DLD1 (cell line): ENCODE measurements at regions not wholly inside any gene's neighbourhood (a gene's known extent, or its start where the extent isn't known, plus 50 kb on each side); places are given as distances from the start of the nearest gene placed in this dataset.
"Not testable (repeated sequence)": the region's sequence is repeated elsewhere in the genome, so short reads cannot be mapped to it uniquely, and the experiment has no call there.

Source experiments
- in situ Hi-C: cut with HindIII; loops from 2 replicates; pipeline ENCODE4 v1.10.0; 2017; ENCODE audit warnings: low sequenced_read_pairs

DNA sequence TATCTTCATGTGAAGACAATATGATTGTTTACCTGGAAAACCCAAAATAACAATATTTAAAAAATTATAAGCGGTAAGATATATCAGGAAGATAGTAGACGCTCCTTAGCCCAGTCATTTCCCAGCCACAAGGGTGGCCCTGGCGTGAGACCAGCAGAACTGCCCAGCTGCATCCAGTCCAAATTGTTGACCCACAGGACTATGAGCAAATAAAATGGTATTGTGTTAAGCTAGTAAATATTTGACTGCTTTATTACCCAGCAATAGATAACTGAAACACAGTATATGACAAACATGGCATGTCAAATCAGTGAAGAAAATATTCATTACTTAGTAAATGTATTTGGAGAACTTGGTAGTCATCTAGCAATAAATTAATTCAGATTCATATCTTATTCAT is 294.3 kb upstream of the SPAG17 start:
- in situ Hi-C loops = no loop called here

DNA sequence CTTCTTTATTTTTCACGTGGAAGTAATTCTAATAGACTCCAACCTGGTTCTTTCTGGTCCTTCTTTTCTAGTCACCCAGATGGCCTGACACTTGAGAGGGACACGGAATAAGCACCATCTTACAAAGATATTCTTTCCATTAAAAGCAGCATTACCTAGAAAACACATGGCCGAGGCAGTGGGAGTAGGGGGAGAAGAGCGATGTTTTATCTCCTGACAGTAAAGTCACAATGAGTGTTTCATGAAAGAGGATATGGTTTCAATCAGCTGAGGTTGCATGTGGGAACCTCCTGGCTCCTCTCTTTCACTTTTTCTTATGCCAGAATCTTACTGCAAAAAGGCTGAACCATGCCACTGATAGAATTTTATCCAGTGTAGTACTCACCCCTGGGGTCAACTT is 288.8 kb upstream of the SPAG17 start:
- in situ Hi-C loops = no loop called here

DNA sequence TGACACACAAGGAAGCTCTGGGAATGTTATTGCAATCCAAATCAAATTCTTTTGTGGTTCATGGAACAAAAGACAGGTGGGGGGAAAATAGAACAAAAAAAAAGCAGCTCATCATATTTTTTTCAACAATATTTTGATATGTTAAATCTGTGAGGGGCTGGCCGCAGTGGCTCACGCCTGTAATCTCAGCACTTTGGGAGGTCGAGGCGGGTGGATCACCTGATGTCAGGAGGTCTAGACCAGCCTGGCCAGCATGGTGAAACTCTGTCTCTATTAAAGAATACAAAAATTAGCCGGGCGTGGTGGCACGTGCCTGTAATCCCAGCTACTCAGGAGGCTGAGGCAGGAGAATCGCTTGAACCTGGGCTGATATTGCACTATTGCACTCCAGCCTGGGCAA is 279.4 kb upstream of the SPAG17 start:
- in situ Hi-C loops = not testable (repeated sequence)

DNA sequence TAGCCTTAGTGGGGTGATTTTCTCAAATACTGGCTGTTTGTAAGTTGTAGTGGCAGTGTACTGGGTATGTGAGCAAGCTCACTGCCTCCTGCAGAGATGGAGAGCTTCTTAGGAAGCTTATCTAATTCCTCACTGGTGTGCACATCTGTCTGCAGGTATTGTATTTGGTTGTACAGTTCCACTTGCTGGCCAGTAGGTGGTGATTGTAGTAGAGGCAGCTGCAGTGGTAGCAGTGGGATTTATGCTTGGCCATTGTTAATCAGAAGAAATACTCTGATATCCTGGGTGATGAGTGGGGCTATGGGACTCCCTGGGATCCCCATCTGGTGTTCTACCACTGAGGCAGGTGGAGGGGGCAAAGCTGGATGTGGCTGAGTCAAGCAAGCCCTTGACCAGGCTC is 276.1 kb upstream of the SPAG17 start:
- in situ Hi-C loops = no loop called here

DNA sequence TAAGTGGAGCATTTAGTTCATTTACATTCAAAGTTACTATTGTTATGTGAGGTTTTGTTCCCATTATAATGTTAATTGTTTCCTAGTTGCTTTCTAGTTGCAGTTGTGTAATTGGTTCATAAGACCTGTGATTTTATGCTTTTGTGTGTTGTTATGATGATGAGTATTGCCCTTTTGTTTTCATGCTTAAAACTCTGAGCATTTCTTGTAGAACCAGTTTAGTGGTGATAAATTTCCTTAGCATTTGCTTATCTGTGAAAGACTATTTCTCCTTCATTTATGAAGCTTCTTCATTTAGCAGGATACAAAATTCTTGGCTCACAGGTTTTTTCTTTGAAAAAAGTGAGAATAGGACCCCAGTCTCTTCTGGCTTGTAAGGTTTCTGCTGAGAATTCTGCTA is 274.8 kb upstream of the SPAG17 start:
- in situ Hi-C loops = no loop called here

DNA sequence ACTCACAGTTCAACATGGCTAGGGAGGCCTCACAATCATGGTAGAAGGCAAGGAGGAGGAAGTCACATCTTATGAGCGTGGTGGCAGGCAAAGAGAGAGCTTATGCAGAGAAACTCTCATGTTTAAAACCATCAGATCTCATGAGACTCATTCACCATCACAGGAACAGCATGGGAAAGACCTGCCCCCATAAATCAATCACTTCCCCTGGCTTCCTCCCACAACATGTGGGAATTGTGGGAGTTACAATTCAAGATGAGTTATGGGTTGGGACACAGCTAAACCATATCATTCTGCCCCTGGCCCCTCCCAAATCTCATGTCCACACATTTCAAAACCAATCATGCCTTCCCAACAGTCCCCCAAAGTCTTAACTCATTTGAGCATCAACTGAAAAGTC is 268.8 kb upstream of the SPAG17 start:
- in situ Hi-C loops = not testable (repeated sequence)

DNA sequence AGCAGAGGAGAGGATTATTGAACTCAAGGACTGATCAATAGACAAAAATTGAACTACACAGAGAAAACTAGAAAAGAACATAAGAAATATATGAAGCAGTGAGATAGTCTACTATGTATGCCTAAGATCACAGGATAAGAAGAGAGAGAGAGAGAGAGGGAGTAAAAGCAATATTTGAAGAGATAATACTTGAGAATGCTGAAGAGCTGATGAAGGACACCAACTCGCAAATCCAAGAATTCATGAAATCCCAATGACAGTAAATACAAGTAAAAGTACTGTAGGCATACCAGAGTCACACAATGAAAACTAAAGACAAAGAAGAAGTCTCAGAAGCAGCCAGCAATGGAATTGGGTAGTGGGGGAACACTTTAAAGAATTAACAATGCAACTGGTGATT is 260.1 kb upstream of the SPAG17 start:
- in situ Hi-C loops = loop anchor here (25.0 kb wide), 1 partner anchor 183 kb away; no protein-coding TSS in a partner anchor

DNA sequence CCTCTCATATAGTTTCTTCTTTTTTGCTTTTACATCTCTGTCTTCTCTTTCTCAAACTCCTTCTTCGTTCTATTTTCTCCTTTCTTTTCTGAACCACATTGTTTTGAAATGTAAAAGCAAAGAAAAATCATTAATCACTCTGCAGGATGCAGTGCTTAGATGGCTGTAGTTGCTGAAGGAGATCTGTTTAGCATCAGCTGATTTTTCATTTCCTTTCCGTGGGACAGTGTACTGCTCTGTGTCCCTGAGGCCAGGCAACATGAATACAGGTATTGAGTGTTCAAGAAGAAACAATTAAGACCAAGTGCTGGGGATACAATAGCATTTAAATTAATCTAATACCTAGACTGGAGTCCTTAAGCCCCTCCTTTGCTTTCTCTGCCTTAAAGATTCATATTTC is 257.2 kb upstream of the SPAG17 start:
- in situ Hi-C loops = loop anchor here (25.0 kb wide), 1 partner anchor 180 kb away; no protein-coding TSS in a partner anchor

DNA sequence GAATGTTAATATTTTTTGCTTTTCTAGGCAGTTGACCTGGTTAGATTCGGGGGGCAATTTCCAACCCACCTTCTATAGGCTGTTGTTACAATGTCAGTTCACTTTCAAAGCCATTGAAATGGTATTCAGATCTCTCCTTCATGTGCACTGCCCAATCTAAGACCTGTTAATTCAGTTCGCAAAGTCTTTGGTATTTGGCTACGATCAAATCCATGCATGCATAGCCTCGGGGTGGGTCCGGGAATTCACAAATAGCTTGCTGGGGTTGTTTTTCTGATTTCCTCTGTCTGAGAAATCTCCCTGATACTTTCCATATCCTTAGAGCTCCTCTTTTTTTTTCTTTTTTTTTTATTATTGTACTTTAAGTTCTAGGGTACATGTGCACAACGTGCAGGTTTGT is 252.6 kb upstream of the SPAG17 start:
- in situ Hi-C loops = loop anchor here (25.0 kb wide), 1 partner anchor 175 kb away; no protein-coding TSS in a partner anchor

DNA sequence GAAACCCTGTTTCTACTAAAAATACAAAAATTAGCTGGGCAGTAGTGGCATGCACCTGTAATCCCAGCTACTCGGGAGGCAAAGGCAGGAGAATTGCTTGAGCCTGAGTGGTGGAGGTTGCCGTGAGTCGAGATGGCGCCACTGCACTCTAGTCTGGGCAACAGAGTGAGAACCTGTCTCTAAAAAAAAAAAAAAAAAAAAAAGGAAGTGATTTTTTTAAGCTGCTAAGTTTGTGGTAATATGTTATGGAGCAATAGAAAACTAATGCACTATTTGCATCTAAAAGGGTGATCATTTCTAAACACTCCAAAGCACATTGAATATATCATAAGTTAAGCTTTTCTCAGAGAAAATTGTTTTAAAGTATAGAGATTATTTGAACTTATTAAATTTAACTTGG is 244.8 kb upstream of the SPAG17 start:
- in situ Hi-C loops = loop anchor here (25.0 kb wide), 1 partner anchor 168 kb away; no protein-coding TSS in a partner anchor

DNA sequence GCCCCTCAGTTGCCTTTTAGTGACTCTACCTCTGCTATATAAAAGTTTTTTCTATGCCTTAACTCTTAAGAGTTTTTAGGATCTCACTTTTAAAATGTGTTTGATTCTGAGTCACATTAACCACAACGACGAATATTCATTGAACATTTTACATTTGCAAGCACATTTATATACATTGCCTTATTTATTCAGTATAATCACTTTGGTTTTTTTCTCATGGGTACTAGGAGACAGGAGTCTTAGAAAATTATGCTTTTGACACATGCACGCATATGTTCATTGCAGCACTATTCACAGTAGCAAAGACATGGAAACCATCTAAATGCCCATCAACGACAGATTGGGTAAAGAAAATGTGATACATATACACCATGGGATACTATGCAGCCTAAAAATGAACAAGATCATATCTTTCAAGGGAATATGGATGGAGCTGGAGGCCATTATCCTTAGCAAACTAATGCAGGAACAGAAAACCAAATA is 236.9 kb upstream of the SPAG17 start:
- in situ Hi-C loops = no loop called here

DNA sequence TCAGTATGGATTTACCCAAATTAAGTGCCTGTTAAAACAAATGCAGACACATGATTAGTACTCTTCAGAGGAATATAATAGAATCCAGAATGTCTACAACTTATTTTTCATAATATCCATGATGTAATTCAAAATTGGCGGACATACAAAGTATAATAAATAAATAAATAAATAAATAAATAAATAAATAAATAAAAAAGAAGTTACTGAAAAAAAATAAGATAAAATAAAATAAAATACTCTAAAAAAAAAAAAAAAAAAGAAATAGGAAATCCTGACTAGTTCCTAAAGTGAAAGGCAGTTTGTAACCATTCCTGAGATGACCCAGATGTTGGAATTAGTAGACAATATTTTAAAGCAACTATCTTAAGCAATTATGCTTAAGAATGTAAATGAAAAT is 219.0 kb upstream of the SPAG17 start:
- in situ Hi-C loops = no loop called here

DNA sequence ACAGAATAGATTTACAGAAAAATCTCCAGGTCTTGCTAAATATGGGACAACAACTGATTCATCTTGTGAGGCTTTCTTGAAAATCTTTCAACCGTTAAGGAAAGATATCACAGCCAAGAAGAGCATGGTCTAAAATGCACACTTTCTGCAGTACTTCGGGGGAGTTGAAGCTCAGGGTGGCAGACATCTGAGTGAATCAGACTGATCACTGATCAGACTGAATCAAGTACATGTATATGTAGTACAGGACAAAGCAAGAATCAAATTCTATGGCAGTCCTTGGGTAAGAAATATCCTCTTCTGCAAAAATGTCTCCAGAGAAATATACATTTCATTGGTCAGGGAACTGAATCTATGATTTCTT is 212.4 kb upstream of the SPAG17 start:
- in situ Hi-C loops = no loop called here

DNA sequence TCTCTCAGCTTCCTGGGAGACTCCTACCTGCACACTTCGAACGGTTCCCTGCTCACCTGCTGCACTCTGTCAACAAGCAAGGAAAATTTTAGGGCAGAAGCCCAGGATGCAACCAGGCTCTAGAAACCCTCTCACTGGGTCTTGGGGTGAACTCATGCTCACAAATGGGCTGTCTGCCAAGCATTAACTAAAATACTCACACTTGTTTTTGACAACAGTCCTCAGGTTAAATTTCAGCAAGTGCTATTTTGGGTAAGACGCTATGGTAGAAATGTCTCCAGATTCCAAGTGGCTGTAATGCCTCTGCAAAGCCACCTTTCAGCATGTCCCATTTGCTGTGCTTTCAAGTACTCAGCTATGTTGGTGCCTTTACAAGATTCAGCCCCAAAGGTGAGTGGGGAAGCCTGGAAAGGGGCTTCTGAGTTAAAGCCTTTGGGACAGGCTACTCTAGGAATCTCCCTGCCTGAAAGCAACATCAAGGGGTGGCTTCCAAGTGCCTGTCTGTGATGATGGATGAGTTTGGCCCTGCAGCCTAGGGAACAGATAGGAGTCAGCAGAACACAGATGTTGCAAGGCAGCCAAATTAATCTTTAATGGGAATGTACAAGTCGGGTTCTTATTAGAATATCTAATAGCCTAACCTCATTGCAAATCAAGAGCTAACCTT is 211.9 kb upstream of the SPAG17 start:
- in situ Hi-C loops = no loop called here

DNA sequence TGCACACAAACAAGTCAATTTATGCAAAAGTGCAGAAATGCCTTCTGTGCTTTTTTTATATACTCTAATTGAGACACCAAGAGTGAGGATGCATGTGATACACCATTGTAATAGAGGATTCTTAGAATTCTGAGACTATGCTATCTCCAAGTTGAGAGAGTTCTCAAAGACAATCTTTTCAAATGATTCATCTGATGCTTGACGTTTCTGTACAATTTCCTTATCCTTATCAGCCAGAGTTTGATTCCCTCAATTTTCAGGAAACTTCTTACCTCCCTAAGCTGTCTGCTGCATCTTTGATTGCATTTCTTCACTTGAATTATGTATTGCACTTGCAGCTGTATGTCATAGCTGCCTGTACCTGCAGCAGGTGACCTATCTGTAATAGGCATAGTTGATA is 211.3 kb upstream of the SPAG17 start:
- in situ Hi-C loops = no loop called here

DNA sequence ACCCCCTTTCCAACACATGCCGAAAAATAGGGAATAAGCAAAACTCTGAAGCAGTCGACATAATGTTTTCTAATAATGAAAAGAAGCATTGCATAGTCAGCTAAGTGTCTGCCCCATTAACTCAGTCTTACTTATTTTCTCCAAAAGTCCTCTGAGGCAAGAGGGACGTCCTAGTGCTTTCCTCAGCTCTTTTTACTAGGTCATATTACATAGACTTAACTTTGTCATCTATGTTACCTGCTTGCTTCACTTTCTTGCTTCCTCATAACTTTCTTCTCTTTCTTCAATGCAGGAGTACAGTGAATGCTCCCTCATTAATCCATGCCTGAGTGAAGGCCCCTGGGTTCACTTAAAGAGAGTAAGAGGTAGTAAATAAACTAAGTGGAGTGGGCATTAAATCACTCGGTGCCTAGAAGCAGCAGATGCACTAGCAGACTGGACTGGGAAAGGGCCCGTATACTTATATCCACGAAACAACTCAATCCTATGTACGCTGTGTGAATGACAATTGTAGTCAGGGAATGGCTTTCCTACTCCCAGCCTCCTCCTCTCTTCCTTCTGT is 210.5 kb upstream of the SPAG17 start:
- in situ Hi-C loops = no loop called here

DNA sequence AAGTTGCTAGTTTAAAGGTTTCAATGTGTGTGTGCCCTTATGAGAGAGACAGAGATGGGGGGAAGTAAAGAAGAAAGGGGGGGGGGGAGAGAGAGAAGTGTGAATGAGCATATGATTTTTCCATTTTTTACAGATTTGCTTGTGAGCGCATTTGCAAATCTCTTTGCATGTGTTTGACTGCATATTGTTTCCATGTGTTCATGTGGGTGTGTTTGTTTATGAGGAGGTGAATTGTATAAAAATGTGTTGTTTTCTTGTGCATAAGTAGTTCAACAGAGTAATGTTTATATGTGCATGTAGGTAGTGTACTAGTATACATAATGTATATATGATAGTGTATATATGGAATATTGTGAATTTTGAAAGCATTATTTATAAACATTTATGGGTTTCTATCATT is 205.9 kb upstream of the SPAG17 start:
- in situ Hi-C loops = no loop called here

DNA sequence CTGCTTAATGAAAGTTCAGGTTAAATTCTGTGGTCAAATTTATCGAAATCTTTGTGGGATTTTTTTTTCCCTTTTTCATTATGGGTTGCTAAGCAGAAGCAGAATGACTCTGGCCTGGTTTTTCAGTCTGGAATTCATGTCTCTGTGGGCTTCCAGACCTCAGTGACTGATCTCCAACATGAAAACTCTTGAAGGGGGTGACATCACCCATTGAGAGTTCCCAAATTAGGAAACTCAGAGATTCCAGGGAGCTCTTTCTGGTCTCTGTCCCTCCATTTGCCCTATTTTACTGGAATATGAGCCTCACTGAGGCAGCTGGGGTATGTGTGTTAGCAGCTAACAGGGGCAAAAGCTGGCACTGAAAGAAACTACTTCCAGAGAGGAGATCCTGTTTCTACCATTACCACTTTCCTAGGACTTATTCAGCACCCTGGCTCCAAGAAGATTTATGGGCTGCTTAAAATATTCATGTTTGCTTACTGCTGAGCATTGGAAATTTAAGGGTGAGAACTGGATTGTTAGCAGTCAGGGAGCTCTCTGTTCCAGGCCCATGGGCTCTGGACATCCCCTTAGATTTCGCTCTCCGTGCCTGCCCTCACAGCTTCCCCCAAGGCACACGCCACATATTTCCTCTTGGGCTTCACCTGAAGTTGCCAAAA is 203.4 kb upstream of the SPAG17 start:
- in situ Hi-C loops = no loop called here

DNA sequence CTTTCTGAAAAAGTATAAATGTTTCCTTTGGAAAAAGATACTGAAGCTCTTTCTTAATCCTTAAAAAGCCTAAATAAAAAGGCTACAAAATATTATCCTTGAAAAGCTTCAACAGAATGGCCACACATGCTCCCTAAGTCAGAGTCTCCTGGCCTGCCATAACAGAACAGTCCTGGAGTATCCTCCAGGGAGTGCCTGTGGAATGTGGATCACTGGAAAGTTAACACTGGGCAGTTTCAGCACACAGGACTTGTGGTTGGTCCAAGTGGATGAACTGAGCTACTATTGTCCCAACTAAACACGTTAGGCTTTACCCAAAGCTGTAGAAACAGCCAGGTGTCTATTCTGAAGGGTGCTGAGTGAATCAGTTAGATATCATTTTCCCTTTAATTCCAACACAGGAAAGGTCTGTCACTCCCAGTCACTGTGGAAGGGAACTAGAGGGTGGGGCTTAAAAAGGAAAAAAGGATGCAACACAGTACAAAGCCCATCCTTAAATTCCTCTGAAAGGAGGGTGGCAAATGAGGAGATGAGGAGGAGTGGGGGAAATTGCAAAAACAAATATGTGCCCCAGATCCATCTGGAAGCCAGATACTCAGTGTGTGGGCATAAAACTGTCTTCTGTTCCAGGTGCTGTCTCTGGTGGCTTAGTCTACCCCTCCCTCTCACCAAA is 196.3 kb upstream of the SPAG17 start:
- in situ Hi-C loops = no loop called here

DNA sequence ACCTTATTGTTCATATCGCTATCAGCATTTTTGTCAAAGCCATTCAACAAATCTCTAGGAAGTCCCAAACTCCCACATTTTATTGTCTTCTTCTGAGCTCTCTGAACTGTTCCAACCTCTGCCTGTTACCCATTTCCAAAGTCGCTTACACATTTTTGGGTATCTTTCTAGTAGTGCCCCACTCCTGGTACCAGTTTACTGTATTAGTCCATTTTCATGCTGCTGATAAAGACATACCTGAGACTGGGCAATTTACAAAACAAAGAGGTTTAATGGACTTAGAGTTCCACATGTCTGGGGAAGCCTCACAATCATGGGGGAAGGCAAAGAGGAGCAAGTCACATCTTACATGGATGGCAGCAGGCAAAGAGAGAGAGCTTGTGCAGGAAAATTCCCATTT is 192.2 kb upstream of the SPAG17 start:
- in situ Hi-C loops = not testable (repeated sequence)

DNA sequence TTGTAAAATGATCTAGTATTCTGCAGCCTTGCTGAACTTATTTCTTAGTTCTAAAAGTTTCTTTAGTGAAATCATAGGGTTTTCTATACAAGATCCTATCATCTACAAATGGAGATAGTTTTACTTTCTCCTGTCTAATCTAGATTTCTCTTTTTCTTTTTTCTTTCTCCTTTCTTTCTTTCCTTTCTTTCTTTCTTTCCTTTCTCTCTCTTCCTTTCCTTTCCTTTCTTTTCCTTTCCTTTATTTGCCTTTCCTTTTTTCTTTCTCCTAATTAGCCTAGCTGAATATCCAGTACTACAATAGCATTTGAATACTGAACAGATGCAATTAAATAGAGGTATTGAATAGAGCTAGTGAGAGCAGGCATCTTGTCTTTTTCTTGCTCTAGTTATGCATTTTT is 186.6 kb upstream of the SPAG17 start:
- in situ Hi-C loops = no loop called here

DNA sequence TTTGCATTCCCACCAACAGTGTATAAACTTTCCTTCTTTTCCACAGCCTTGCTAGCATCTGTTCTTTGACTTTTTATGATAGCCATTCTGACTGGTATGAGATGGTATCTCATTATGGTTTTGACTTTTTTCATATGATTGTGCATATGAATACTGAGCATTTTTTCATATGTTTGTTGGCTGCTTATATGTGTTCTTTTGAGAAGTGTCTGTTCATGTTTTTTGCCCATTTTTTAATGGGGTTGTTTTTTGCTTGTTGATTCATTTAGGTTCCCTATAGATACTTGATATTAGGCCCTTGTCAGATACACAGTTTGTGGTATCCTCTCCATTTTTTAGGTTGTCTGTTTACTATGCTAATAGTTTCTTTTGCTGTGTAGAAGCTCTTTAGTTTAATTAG is 185.8 kb upstream of the SPAG17 start:
- in situ Hi-C loops = no loop called here
